PC-9 (cell line): ENCODE measurements at regions not wholly inside any gene's neighbourhood (a gene's known extent, or its start where the extent isn't known, plus 50 kb on each side); places are given as distances from the start of the nearest gene placed in this dataset.

ENCODE experiments used
- BruUV-seq: library from RNA; stranded (reverse); fragments of 400-500 nt; replicated peaks from 2 replicates; lab custom pipeline; 2021; lab: Mats Ljungman, UMichigan
- CTCF ChIA-PET: fragments of 300-600 bp; sonication (Branson Sonifier 250); formaldehyde crosslinking; loops from one replicate; lab custom pipeline; 2022; ENCODE audit warnings: antibody characterized with exemption; lab: Charles Lee
- POLR2A ChIA-PET: fragments of 300-600 bp; sonication (Branson Sonifier 250); formaldehyde crosslinking; loops from one replicate; lab custom pipeline; 2022; ENCODE audit warnings: antibody characterized with exemption; ENCODE audit not compliant: unreplicated experiment; lab: Charles Lee
- DNase-seq, 2 experiments: peaks; one replicate each; pipeline versions ENCODE4 v3.0.0 to v3.0.0-alpha.2; 2015 to 2022; ENCODE audit warnings: mixed read lengths in 1 of 2
- H2AFZ ChIP-seq: fragments of 200-600 bp; sonication (generic); 2 replicates; pipeline ENCODE4 v1.8.1; 2017; ENCODE audit warnings: antibody characterized with exemption
- H3F3A ChIP-seq: fragments of 200-600 bp; sonication (generic); 2 replicates; pipeline ENCODE4 v1.8.1; 2017; ENCODE audit warnings: antibody characterized with exemption, mild to moderate bottlenecking, low read depth; ENCODE audit not compliant: insufficient read depth
- H3K27ac ChIP-seq: fragments of 200-600 bp; sonication (generic); 2 replicates; pipeline ENCODE4 v1.6.1; 2016; ENCODE audit warnings: mixed run types
- H3K27me3 ChIP-seq: fragments of 200-600 bp; sonication (generic); 2 replicates; pipeline ENCODE4 v1.6.1; 2016; ENCODE audit warnings: low read depth, mixed run types; ENCODE audit not compliant: insufficient read depth
- H3K36me3 ChIP-seq: fragments of 200-600 bp; sonication (generic); 2 replicates; pipeline ENCODE4 v1.6.1; 2016; ENCODE audit warnings: low read depth, mixed run types
- H3K4me1 ChIP-seq: fragments of 200-600 bp; sonication (generic); replicated peaks from 2 replicates; pipeline ENCODE4 v1.6.1; 2016; ENCODE audit warnings: mixed run types; ENCODE audit not compliant: insufficient read depth
- H3K4me2 ChIP-seq: fragments of 200-600 bp; sonication (generic); 2 replicates; pipeline ENCODE4 v1.6.1; 2017; ENCODE audit warnings: mixed run types
- H3K4me3 ChIP-seq: fragments of 200-600 bp; sonication (generic); 2 replicates; pipeline ENCODE4 v1.6.1; 2016; ENCODE audit warnings: mixed run types
- H3K79me2 ChIP-seq: fragments of 200-600 bp; sonication (generic); 2 replicates; pipeline ENCODE4 v1.6.1; 2017; ENCODE audit warnings: low read depth, mixed run types
- H3K9me2 ChIP-seq: fragments of 200-600 bp; sonication (generic); 2 replicates; pipeline ENCODE4 v1.8.1; 2017; ENCODE audit warnings: mild to moderate bottlenecking; ENCODE audit not compliant: insufficient read depth
- H3K9me3 ChIP-seq: fragments of 200-600 bp; sonication (generic); 2 replicates; pipeline ENCODE4 v1.8.1; 2016; ENCODE audit warnings: low read depth; ENCODE audit not compliant: insufficient read depth
- H4K20me1 ChIP-seq: fragments of 200-600 bp; sonication (generic); 2 replicates; pipeline ENCODE4 v1.8.1; 2017; ENCODE audit not compliant: insufficient read depth
- EZH2 ChIP-seq: fragments of 200-600 bp; sonication (generic); IDR thresholded peaks from 2 replicates; pipeline ENCODE4 v1.8.0; 2017; ENCODE audit warnings: antibody characterized with exemption, low read depth
- intact Hi-C: fragments of 100-400 bp; cut with micrococcal nuclease; formaldehyde crosslinking; loops from one replicate; pipeline ENCODE4 v1.10.0; 2022; ENCODE audit not compliant: unreplicated experiment
- TF ChIP-seq, protein P1 (sequence below): fragments of 200-600 bp; sonication (generic); conservative IDR thresholded peaks from 2 replicates; pipeline ENCODE4 v1.6.1; 2017; ENCODE audit warnings: mixed run types, antibody characterized with exemption, mild to moderate bottlenecking, moderate library complexity

DNA sequence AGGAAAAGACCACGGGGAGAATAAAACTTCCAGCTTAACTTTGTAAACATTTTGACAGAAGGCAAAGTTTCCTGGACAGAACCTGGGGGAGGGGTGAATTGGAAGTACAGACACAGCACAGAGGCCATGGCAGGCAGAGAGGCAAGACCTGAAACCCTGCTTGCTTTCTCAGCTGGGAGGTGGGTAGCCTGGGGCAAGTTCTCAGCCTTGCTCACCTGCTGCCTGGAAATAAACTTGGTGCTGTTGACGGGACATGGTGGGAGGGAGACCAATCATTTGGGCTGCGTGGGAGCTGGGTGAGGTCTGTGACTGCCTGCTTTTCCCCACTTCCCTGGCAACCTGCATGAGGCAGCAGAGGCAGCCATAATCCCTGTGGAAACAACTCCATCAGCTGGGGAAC, 221.3 kb downstream of the MOXD1 start:
- Histone ChIP-seq H3K4me3 (no peak overlapping the region), H3F3A (no peaks in the 10 kb centered on the region), H2AFZ (no peak overlapping the region), H3K9me3 (peaks cover 7% of the 10 kb centered on the region; the same call in 1 of the 2 replicates), H3K27ac (no peak overlapping the region), H3K4me2 (no peak overlapping the region), H4K20me1 (no peaks in the 10 kb centered on the region), H3K79me2 (no peaks in the 10 kb centered on the region), H3K27me3 (no peaks in the 10 kb centered on the region), H3K36me3 (no peaks in the 10 kb centered on the region), H3K9me2 (no peaks in the 10 kb centered on the region; the same call in 1 of the 2 replicates), H3K4me1 (no peaks in the 10 kb centered on the region)
- TF ChIP-seq EZH2: no peak
- TF ChIP-seq, protein P1, sequence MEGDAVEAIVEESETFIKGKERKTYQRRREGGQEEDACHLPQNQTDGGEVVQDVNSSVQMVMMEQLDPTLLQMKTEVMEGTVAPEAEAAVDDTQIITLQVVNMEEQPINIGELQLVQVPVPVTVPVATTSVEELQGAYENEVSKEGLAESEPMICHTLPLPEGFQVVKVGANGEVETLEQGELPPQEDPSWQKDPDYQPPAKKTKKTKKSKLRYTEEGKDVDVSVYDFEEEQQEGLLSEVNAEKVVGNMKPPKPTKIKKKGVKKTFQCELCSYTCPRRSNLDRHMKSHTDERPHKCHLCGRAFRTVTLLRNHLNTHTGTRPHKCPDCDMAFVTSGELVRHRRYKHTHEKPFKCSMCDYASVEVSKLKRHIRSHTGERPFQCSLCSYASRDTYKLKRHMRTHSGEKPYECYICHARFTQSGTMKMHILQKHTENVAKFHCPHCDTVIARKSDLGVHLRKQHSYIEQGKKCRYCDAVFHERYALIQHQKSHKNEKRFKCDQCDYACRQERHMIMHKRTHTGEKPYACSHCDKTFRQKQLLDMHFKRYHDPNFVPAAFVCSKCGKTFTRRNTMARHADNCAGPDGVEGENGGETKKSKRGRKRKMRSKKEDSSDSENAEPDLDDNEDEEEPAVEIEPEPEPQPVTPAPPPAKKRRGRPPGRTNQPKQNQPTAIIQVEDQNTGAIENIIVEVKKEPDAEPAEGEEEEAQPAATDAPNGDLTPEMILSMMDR: no peak
- BruUV-seq: no TSS peak
- intact Hi-C loops: no loop called here
- no peak for DNase-seq
- ChIA-PET POLR2A (no interaction called here), CTCF (no interaction called here)

DNA sequence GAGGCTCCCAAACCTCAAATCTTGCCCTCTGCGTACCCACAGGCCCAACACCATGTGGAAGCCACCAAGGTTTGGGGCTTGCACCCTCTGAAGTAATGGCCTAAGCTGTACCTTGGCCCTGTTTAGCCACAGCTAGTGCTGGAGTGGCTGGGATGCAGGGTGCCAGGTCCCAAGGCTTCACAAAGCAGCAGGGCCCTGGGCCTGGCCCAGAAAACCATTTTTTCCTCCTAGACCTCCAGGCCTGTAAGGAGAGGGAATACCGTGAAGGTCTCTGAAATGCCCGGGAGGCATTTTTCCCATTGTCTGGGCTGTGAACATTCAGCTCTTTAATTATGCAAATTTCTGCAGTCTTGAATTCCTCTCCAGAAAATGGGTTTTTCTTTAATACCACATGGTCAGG, 223.7 kb upstream of the CCN2 start:
- intact Hi-C loops: no loop called here
- H3K36me3 ChIP-seq: no peaks in the 10 kb centered on the region
- ChIA-PET CTCF (no interaction called here), POLR2A (no interaction called here)
- no TSS peak for BruUV-seq
- no peak overlapping the region for H3K4me2 ChIP-seq
- peaks cover 9% of the 10 kb centered on the region; the same call in 1 of the 2 replicates for H3K9me3 ChIP-seq
- no peak for DNase-seq
- H3K79me2 ChIP-seq: no peaks in the 10 kb centered on the region
- TF ChIP-seq, protein P1: no peak
- no peak for TF ChIP-seq EZH2
- H2AFZ ChIP-seq: no peak overlapping the region
- H3F3A ChIP-seq: no peaks in the 10 kb centered on the region
- no peaks in the 10 kb centered on the region for H3K27me3 ChIP-seq
- H3K4me3 ChIP-seq: no peak overlapping the region
- H4K20me1 ChIP-seq: no peaks in the 10 kb centered on the region
- H3K4me1 ChIP-seq: no peaks in the 10 kb centered on the region
- no peaks in the 10 kb centered on the region; the same call in 1 of the 2 replicates for H3K9me2 ChIP-seq
- no peak overlapping the region for H3K27ac ChIP-seq

DNA sequence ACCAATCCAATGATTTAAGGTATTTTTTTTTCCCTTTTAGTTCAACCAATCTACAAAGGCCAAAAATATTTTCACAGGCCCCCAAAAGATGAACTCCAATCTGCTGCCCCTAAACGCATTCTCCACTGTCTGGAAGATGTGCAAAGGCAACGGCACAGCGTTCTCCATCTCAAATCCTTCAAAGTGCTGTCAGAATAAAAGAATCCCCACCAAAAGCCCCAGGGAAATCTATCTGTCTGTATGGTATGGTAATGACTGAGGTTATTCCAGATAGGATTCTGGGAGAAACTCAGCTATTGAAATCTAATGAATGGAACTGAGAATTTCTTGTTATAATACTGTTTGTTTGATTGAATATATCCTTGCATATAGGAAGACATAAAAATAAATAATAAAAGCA, 217.8 kb upstream of the CCN2 start:
- Histone ChIP-seq H3F3A (no peaks in the 10 kb centered on the region), H3K9me2 (no peaks in the 10 kb centered on the region), H3K79me2 (no peaks in the 10 kb centered on the region), H3K4me3 (no peak overlapping the region), H4K20me1 (no peaks in the 10 kb centered on the region), H2AFZ (no peak overlapping the region), H3K36me3 (no peaks in the 10 kb centered on the region), H3K4me1 (no peaks in the 10 kb centered on the region), H3K27ac (no peak overlapping the region), H3K27me3 (no peaks in the 10 kb centered on the region), H3K4me2 (no peak overlapping the region), H3K9me3 (no peaks in the 10 kb centered on the region)
- no peak for DNase-seq
- TF ChIP-seq, protein P1: no peak
- TF ChIP-seq EZH2: no peak
- CTCF ChIA-PET: no interaction called here
- BruUV-seq: no TSS peak
- POLR2A ChIA-PET: no interaction called here
- intact Hi-C loops: no loop called here
